ENCODE measurements at regions not wholly inside any gene's neighbourhood (a gene's known extent, or its start where the extent isn't known, plus 50 kb on each side); places are given as distances from the start of the nearest gene placed in this dataset.

GRCh38 chr19:33914599-33914998, 117.9 kb downstream of the KCTD15 start:
- TF ChIP-seq POLR2A (IDR thresholded peaks at IDR 0.05) (no peak), CTCF (IDR thresholded peaks at IDR 0.05 in 4 of 5, conservative IDR thresholded peaks at IDR 0.05 in 1 of 5) (no peak)
